GM23338 (cell line): ENCODE measurements at regions not wholly inside any gene's neighbourhood (a gene's known extent, or its start where the extent isn't known, plus 50 kb on each side); places are given as distances from the start of the nearest gene placed in this dataset.

Experiments used
- ATAC-seq: fragments of 200-7000 bp; cut with Tn5 transposase; 3 replicates; pipeline ENCODE4 v1.9.1; 2020
- DNase-seq: peaks from one replicate; pipeline ENCODE4 v3.0.0-alpha.2; 2015; ENCODE audit warnings: low spot score
- H2AFZ ChIP-seq: fragments of 200-600 bp; sonication (generic); 2 replicates; pipeline ENCODE4 v1.8.0; 2016; ENCODE audit warnings: antibody characterized with exemption, mild to moderate bottlenecking, moderate library complexity
- H3F3A ChIP-seq: fragments of 200-600 bp; sonication (generic); replicated peaks from 2 replicates; pipeline ENCODE4 v1.8.0; 2017; ENCODE audit warnings: antibody characterized with exemption, mixed run types, low read depth
- H3K27ac ChIP-seq: fragments of 200-600 bp; sonication (generic); 2 replicates; pipeline ENCODE4 v1.6.1; 2016; ENCODE audit warnings: low read depth
- H3K27me3 ChIP-seq: fragments of 200-600 bp; sonication (generic); 2 replicates; pipeline ENCODE4 v1.8.0; 2016; ENCODE audit warnings: mild to moderate bottlenecking, mixed run types, moderate library complexity; ENCODE audit not compliant: insufficient read depth
- H3K36me3 ChIP-seq: fragments of 200-600 bp; sonication (generic); 2 replicates; pipeline ENCODE4 v1.8.0; 2016; ENCODE audit warnings: mild to moderate bottlenecking; ENCODE audit not compliant: insufficient read depth
- H3K4me1 ChIP-seq: fragments of 200-600 bp; sonication (generic); 2 replicates; pipeline ENCODE4 v1.8.0; 2016; ENCODE audit warnings: mild to moderate bottlenecking, moderate library complexity; ENCODE audit not compliant: insufficient read depth
- H3K4me2 ChIP-seq: fragments of 200-600 bp; sonication (generic); 2 replicates; pipeline ENCODE4 v1.7.1; 2017; ENCODE audit warnings: mixed run types
- H3K4me3 ChIP-seq: fragments of 200-600 bp; sonication (generic); 2 replicates; pipeline ENCODE4 v1.6.1; 2016; ENCODE audit warnings: mixed run types
- H3K79me2 ChIP-seq: fragments of 200-600 bp; sonication (generic); replicated peaks from 2 replicates; pipeline ENCODE4 v1.8.0; 2017; ENCODE audit warnings: mild to moderate bottlenecking; ENCODE audit not compliant: insufficient read depth
- H3K9me2 ChIP-seq: fragments of 200-600 bp; sonication (generic); 2 replicates; pipeline ENCODE4 v1.8.0; 2017; ENCODE audit not compliant: insufficient read depth
- H4K20me1 ChIP-seq: fragments of 200-600 bp; sonication (generic); replicated peaks from 2 replicates; pipeline ENCODE4 v1.8.0; 2017; ENCODE audit warnings: mild to moderate bottlenecking; ENCODE audit not compliant: insufficient read depth
- H3K27ac Mint-ChIP-seq: 2 replicates; pipeline ENCODE4 v1.8.0; 2020; ENCODE audit warnings: inconsistent platforms, mild to moderate bottlenecking, moderate library complexity, mixed read lengths
- H3K27me3 Mint-ChIP-seq: 3 replicates; pipeline ENCODE4 v1.8.0; 2022; ENCODE audit warnings: low read depth, mild to moderate bottlenecking, moderate library complexity, mixed read lengths, inconsistent platforms; ENCODE audit not compliant: insufficient read depth, poor library complexity
- H3K36me3 Mint-ChIP-seq: 3 replicates; pipeline ENCODE4 v1.8.0; 2021; ENCODE audit warnings: low read depth, mild to moderate bottlenecking, inconsistent platforms, moderate library complexity, mixed read lengths
- H3K4me1 Mint-ChIP-seq: 3 replicates; pipeline ENCODE4 v1.8.0; 2020; ENCODE audit warnings: mild to moderate bottlenecking, inconsistent platforms, mixed read lengths
- H3K4me3 Mint-ChIP-seq: 3 replicates; pipeline ENCODE4 v1.8.0; 2021; ENCODE audit warnings: moderate library complexity, mild to moderate bottlenecking, inconsistent platforms, mixed read lengths
- H3K9me3 Mint-ChIP-seq: 3 replicates; pipeline ENCODE4 v1.8.0; 2020; ENCODE audit warnings: moderate library complexity, mild to moderate bottlenecking, inconsistent platforms, mixed read lengths
- CREB1 ChIP-seq: fragments of 250-450 bp; sonication (Bioruptor Pico); IDR thresholded peaks from 2 replicates; pipeline ENCODE4 v1.5.0; 2020; ENCODE audit warnings: low read depth, mild to moderate bottlenecking, moderate library complexity
- EZH2 ChIP-seq: fragments of 200-600 bp; sonication (generic); IDR thresholded peaks from one replicate; pipeline ENCODE4 v1.8.0; 2017; ENCODE audit warnings: antibody characterized with exemption, mild to moderate bottlenecking, low read depth; ENCODE audit not compliant: unreplicated experiment
- EZH2phosphoT487 ChIP-seq: fragments of 200-600 bp; sonication (generic); IDR thresholded peaks from one replicate; pipeline ENCODE4 v1.8.1; 2018; ENCODE audit warnings: antibody characterized with exemption; ENCODE audit not compliant: unreplicated experiment
- JUNB ChIP-seq: IDR thresholded peaks from one replicate; pipeline ENCODE4 v1.6.1; 2016; ENCODE audit warnings: antibody characterized with exemption; ENCODE audit not compliant: unreplicated experiment
- NANOG ChIP-seq: IDR thresholded peaks from 2 replicates; pipeline ENCODE4 v1.6.1; 2016; ENCODE audit warnings: antibody characterized with exemption, borderline replicate concordance
- POLR2AphosphoS5 ChIP-seq: IDR thresholded peaks from 2 replicates; pipeline ENCODE4 v1.6.1; 2016; ENCODE audit warnings: antibody characterized with exemption, low read depth
- STAT1 ChIP-seq: IDR thresholded peaks from one replicate; pipeline ENCODE4 v1.6.1; 2016; ENCODE audit warnings: antibody characterized with exemption; ENCODE audit not compliant: unreplicated experiment
- ZNF114 ChIP-seq: fragments of 250-450 bp; sonication (Bioruptor Pico); IDR thresholded peaks from 2 replicates; pipeline ENCODE4 v1.5.0; 2020; ENCODE audit warnings: mild to moderate bottlenecking, moderate library complexity
- ZNF331 ChIP-seq: fragments of 250-450 bp; sonication (Bioruptor Pico); IDR thresholded peaks from 2 replicates; pipeline ENCODE4 v1.5.0; 2020; ENCODE audit warnings: low read depth, mild to moderate bottlenecking, moderate library complexity
- TF ChIP-seq, protein P1 (sequence below), 2 experiments: fragments of 200-600 bp in 1 of 2; sonication (generic) in 1 of 2; conservative IDR thresholded peaks; 2 replicates each; pipeline versions ENCODE4 v1.5.1 to v1.6.1; 2016 to 2017; ENCODE audit warnings: antibody characterized with exemption in 2 of 2, low read depth in 2 of 2, mild to moderate bottlenecking in 2 of 2, moderate library complexity in 1 of 2
- TF ChIP-seq, protein P2 (sequence below): IDR thresholded peaks from one replicate; pipeline ENCODE4 v1.6.1; 2018; ENCODE audit warnings: antibody characterized with exemption; ENCODE audit not compliant: unreplicated experiment
- TF ChIP-seq, protein P3 (sequence below): IDR thresholded peaks from 2 replicates; pipeline ENCODE4 v1.6.1; 2016; ENCODE audit warnings: antibody characterized with exemption
- TF ChIP-seq, protein P4 (sequence below): fragments of 250-450 bp; sonication (Bioruptor Pico); IDR thresholded peaks from 2 replicates; pipeline ENCODE4 v1.5.0; 2020; ENCODE audit warnings: mild to moderate bottlenecking, moderate library complexity

DNA sequence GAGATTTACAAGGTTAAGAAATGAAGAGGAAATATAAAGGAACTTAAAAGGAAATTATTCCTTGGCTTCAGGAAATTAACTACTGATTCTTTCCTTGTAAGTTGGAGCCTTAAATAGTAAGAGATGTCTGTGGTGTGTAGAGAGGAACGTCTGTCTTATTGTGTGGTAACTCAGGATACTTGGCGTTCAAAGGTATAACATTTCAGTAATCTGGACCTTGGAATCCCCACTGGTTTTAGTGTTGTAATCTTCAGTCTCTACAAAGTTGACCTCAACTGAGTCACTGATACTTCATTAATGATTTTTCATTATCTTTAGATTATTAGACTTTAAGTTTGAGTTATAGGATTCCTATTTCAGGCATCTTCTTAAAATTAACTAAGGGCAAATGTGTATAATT, 79.1 kb upstream of the LSM6 start:
- H3K9me2 ChIP-seq: 0 out of 2 replicates have a peak, but pooled peaks cover 4% of the 10 kb centered on the region
- TF ChIP-seq CREB1 (no peak), EZH2phosphoT487 (no peak), STAT1 (no peak), JUNB (no peak), ZNF331 (no peak), EZH2 (no peak), NANOG (no peak), ZNF114 (CRISPR knock-in tag) (no peak), POLR2AphosphoS5 (no peak)
- TF ChIP-seq, protein P1, sequence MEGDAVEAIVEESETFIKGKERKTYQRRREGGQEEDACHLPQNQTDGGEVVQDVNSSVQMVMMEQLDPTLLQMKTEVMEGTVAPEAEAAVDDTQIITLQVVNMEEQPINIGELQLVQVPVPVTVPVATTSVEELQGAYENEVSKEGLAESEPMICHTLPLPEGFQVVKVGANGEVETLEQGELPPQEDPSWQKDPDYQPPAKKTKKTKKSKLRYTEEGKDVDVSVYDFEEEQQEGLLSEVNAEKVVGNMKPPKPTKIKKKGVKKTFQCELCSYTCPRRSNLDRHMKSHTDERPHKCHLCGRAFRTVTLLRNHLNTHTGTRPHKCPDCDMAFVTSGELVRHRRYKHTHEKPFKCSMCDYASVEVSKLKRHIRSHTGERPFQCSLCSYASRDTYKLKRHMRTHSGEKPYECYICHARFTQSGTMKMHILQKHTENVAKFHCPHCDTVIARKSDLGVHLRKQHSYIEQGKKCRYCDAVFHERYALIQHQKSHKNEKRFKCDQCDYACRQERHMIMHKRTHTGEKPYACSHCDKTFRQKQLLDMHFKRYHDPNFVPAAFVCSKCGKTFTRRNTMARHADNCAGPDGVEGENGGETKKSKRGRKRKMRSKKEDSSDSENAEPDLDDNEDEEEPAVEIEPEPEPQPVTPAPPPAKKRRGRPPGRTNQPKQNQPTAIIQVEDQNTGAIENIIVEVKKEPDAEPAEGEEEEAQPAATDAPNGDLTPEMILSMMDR (conservative IDR thresholded peaks at IDR 0.05; ENCODE audit: low read depth in 2 of 2): no peak
- TF ChIP-seq, protein P2, sequence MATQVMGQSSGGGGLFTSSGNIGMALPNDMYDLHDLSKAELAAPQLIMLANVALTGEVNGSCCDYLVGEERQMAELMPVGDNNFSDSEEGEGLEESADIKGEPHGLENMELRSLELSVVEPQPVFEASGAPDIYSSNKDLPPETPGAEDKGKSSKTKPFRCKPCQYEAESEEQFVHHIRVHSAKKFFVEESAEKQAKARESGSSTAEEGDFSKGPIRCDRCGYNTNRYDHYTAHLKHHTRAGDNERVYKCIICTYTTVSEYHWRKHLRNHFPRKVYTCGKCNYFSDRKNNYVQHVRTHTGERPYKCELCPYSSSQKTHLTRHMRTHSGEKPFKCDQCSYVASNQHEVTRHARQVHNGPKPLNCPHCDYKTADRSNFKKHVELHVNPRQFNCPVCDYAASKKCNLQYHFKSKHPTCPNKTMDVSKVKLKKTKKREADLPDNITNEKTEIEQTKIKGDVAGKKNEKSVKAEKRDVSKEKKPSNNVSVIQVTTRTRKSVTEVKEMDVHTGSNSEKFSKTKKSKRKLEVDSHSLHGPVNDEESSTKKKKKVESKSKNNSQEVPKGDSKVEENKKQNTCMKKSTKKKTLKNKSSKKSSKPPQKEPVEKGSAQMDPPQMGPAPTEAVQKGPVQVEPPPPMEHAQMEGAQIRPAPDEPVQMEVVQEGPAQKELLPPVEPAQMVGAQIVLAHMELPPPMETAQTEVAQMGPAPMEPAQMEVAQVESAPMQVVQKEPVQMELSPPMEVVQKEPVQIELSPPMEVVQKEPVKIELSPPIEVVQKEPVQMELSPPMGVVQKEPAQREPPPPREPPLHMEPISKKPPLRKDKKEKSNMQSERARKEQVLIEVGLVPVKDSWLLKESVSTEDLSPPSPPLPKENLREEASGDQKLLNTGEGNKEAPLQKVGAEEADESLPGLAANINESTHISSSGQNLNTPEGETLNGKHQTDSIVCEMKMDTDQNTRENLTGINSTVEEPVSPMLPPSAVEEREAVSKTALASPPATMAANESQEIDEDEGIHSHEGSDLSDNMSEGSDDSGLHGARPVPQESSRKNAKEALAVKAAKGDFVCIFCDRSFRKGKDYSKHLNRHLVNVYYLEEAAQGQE: no peak
- TF ChIP-seq, protein P3, sequence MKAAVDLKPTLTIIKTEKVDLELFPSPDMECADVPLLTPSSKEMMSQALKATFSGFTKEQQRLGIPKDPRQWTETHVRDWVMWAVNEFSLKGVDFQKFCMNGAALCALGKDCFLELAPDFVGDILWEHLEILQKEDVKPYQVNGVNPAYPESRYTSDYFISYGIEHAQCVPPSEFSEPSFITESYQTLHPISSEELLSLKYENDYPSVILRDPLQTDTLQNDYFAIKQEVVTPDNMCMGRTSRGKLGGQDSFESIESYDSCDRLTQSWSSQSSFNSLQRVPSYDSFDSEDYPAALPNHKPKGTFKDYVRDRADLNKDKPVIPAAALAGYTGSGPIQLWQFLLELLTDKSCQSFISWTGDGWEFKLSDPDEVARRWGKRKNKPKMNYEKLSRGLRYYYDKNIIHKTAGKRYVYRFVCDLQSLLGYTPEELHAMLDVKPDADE: no peak
- TF ChIP-seq, protein P4, sequence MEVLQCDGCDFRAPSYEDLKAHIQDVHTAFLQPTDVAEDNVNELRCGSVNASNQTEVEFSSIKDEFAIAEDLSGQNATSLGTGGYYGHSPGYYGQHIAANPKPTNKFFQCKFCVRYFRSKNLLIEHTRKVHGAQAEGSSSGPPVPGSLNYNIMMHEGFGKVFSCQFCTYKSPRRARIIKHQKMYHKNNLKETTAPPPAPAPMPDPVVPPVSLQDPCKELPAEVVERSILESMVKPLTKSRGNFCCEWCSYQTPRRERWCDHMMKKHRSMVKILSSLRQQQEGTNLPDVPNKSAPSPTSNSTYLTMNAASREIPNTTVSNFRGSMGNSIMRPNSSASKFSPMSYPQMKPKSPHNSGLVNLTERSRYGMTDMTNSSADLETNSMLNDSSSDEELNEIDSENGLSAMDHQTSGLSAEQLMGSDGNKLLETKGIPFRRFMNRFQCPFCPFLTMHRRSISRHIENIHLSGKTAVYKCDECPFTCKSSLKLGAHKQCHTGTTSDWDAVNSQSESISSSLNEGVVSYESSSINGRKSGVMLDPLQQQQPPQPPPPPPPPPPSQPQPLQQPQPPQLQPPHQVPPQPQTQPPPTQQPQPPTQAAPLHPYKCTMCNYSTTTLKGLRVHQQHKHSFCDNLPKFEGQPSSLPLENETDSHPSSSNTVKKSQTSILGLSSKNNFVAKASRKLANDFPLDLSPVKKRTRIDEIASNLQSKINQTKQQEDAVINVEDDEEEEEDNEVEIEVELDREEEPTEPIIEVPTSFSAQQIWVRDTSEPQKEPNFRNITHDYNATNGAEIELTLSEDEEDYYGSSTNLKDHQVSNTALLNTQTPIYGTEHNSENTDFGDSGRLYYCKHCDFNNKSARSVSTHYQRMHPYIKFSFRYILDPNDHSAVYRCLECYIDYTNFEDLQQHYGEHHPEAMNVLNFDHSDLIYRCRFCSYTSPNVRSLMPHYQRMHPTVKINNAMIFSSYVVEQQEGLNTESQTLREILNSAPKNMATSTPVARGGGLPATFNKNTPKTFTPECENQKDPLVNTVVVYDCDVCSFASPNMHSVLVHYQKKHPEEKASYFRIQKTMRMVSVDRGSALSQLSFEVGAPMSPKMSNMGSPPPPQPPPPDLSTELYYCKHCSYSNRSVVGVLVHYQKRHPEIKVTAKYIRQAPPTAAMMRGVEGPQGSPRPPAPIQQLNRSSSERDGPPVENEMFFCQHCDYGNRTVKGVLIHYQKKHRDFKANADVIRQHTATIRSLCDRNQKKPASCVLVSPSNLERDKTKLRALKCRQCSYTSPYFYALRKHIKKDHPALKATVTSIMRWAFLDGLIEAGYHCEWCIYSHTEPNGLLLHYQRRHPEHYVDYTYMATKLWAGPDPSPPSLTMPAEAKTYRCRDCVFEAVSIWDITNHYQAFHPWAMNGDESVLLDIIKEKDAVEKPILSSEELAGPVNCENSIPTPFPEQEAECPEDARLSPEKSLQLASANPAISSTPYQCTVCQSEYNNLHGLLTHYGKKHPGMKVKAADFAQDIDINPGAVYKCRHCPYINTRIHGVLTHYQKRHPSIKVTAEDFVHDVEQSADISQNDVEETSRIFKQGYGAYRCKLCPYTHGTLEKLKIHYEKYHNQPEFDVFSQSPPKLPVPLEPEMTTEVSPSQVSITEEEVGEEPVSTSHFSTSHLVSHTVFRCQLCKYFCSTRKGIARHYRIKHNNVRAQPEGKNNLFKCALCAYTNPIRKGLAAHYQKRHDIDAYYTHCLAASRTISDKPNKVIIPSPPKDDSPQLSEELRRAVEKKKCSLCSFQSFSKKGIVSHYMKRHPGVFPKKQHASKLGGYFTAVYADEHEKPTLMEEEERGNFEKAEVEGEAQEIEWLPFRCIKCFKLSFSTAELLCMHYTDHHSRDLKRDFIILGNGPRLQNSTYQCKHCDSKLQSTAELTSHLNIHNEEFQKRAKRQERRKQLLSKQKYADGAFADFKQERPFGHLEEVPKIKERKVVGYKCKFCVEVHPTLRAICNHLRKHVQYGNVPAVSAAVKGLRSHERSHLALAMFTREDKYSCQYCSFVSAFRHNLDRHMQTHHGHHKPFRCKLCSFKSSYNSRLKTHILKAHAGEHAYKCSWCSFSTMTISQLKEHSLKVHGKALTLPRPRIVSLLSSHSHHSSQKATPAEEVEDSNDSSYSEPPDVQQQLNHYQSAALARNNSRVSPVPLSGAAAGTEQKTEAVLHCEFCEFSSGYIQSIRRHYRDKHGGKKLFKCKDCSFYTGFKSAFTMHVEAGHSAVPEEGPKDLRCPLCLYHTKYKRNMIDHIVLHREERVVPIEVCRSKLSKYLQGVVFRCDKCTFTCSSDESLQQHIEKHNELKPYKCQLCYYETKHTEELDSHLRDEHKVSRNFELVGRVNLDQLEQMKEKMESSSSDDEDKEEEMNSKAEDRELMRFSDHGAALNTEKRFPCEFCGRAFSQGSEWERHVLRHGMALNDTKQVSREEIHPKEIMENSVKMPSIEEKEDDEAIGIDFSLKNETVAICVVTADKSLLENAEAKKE (CRISPR knock-in tag): no peak
- Mint-ChIP-seq H3K4me1 (no peaks in the 10 kb centered on the region), H3K9me3 (no peaks in the 10 kb centered on the region), H3K27ac (no peak overlapping the region), H3K4me3 (no peak overlapping the region), H3K36me3 (no peaks in the 10 kb centered on the region), H3K27me3 (no peaks in the 10 kb centered on the region)
- no peaks in the 10 kb centered on the region for H3K4me1 ChIP-seq
- H3K79me2 ChIP-seq: no peaks in the 10 kb centered on the region
- no peak for ATAC-seq
- no peaks in the 10 kb centered on the region for H3K27me3 ChIP-seq
- no peaks in the 10 kb centered on the region for H4K20me1 ChIP-seq
- no peak for DNase-seq
- no peaks in the 10 kb centered on the region for H3F3A ChIP-seq
- H3K27ac ChIP-seq: no peak overlapping the region
- H3K4me2 ChIP-seq: no peak overlapping the region
- H3K36me3 ChIP-seq: no peaks in the 10 kb centered on the region
- H3K4me3 ChIP-seq: no peak overlapping the region
- no peak overlapping the region for H2AFZ ChIP-seq
